HG02884 (cell line): ENCODE measurements at regions not wholly inside any gene's neighbourhood (a gene's known extent, or its start where the extent isn't known, plus 50 kb on each side); places are given as distances from the start of the nearest gene placed in this dataset.
"Not testable (repeated sequence)": the region's sequence is repeated elsewhere in the genome, so short reads cannot be mapped to it uniquely, and the experiment has no call there.

Experiments
- ATAC-seq: cut with Tn5 transposase; IDR thresholded peaks from one replicate; pipeline ENCODE4 v1.9.1; 2021; ENCODE audit warnings: mild to moderate bottlenecking, moderate library complexity; ENCODE audit not compliant: unreplicated experiment

- ATAC-seq = no peak
Observed at GRCh38 chr5:155753943-155754581, 572.9 kb upstream of the SGCD start.

- no peak for ATAC-seq
Observed at GRCh38 chr5:155759252-155759651, 567.7 kb upstream of the SGCD start.

GRCh38 chr5:155759984-155760383, 567.0 kb upstream of the SGCD start:
- no peak for ATAC-seq

- no peak for ATAC-seq
Observed at GRCh38 chr5:155761502-155761901, 565.5 kb upstream of the SGCD start.

GRCh38 chr5:155765715-155766114, 561.2 kb upstream of the SGCD start:
- no peak for ATAC-seq

GRCh38 chr5:155767470-155767869, 559.5 kb upstream of the SGCD start:
- no peak for ATAC-seq

GRCh38 chr5:155768332-155768731, 558.6 kb upstream of the SGCD start:
- no peak for ATAC-seq

GRCh38 chr5:155772009-155772662, 554.8 kb upstream of the SGCD start:
- no peak for ATAC-seq

GRCh38 chr5:155773680-155774079, 553.3 kb upstream of the SGCD start:
- no peak for ATAC-seq

GRCh38 chr5:155780260-155780659, 546.7 kb upstream of the SGCD start:
- ATAC-seq = no peak

- no peak for ATAC-seq
Observed at GRCh38 chr5:155783246-155783645, 543.7 kb upstream of the SGCD start.

- ATAC-seq = no peak
Observed at GRCh38 chr5:155783791-155784190, 543.2 kb upstream of the SGCD start.

- no peak for ATAC-seq
Observed at GRCh38 chr5:155786108-155786507, 540.9 kb upstream of the SGCD start.

GRCh38 chr5:155792873-155793272, 534.1 kb upstream of the SGCD start:
- no peak for ATAC-seq

- no peak for ATAC-seq
Observed at GRCh38 chr5:155794795-155795194, 532.2 kb upstream of the SGCD start.

GRCh38 chr5:155799308-155799707, 527.7 kb upstream of the SGCD start:
- ATAC-seq = no peak

- ATAC-seq = no peak
Observed at GRCh38 chr5:155807884-155808576, 518.9 kb upstream of the SGCD start.

- ATAC-seq = no peak
Observed at GRCh38 chr5:155815248-155815647, 511.7 kb upstream of the SGCD start.

GRCh38 chr5:155822177-155822576, 504.8 kb upstream of the SGCD start:
- ATAC-seq = no peak

GRCh38 chr5:155826611-155827507, 500.1 kb upstream of the SGCD start:
- ATAC-seq = no peak

- ATAC-seq = not testable (repeated sequence)
Observed at GRCh38 chr5:155827508-155827815, 499.5 kb upstream of the SGCD start.
